GM12873 (cell line): ENCODE measurements at regions not wholly inside any gene's neighbourhood (a gene's known extent, or its start where the extent isn't known, plus 50 kb on each side); places are given as distances from the start of the nearest gene placed in this dataset.

Experiments used
- TF ChIP-seq, protein P1 (sequence below): IDR thresholded peaks from 2 replicates; pipeline ENCODE4 v1.5.1; 2012; ENCODE audit warnings: low read depth, mild to moderate bottlenecking, moderate library complexity, low read length, control low read depth; ENCODE audit not compliant: insufficient read depth; ENCODE audit errors: missing control alignments

DNA sequence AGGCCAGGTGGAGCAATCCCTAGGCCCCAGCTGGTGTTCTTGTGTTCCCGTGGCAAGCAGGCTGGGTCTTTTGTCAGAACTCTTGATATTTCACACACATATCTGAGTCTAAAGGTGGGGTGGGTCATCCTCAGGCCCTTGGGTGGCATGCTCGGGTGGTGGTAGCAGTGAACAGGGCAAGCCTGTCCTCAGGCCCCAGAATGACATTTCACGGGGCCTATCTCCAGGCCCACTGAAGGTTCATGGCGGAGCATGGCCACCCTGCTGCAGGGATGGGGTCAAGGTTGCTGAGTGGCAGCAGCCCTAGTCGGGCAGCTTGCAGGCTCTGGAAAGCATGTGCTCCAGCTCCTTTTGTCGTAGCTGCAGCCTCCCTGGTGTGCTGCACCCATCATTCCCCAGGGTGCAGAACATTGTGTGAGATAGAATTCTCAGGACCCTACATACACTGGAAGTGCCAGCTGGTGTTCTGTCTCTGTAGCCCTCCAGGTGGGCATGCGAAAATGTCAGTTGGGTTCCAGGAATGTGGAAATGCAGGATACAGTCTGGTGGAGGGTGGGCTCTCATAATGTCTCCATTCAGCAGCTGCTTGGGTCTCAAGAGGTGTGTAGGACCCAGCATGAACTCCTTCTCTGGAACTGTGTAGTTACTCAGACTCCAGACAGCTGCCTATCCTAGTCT is 1571.8 kb downstream of the STIM2 start:
- TF ChIP-seq, protein P1, sequence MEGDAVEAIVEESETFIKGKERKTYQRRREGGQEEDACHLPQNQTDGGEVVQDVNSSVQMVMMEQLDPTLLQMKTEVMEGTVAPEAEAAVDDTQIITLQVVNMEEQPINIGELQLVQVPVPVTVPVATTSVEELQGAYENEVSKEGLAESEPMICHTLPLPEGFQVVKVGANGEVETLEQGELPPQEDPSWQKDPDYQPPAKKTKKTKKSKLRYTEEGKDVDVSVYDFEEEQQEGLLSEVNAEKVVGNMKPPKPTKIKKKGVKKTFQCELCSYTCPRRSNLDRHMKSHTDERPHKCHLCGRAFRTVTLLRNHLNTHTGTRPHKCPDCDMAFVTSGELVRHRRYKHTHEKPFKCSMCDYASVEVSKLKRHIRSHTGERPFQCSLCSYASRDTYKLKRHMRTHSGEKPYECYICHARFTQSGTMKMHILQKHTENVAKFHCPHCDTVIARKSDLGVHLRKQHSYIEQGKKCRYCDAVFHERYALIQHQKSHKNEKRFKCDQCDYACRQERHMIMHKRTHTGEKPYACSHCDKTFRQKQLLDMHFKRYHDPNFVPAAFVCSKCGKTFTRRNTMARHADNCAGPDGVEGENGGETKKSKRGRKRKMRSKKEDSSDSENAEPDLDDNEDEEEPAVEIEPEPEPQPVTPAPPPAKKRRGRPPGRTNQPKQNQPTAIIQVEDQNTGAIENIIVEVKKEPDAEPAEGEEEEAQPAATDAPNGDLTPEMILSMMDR = no peak

DNA sequence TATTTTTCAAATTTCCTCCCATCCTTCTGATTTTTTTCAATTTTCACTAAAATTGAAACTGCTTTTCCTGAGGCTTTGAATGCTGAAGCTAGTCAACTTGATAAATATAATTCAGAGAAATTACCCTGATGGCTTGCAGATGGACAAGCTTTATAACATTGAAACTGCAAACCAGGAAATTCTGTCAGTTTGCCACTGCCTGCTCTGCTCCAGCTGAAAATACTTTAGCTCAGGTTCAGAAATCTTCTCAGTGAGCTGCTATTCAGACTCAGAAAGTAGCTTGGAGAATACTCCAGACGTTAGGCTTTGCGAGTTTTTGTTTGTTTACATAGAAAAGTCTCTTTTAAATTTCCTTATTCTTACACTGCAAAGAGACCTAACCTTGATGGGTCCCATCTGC is 1574.7 kb downstream of the STIM2 start:
- TF ChIP-seq, protein P1 = no peak

DNA sequence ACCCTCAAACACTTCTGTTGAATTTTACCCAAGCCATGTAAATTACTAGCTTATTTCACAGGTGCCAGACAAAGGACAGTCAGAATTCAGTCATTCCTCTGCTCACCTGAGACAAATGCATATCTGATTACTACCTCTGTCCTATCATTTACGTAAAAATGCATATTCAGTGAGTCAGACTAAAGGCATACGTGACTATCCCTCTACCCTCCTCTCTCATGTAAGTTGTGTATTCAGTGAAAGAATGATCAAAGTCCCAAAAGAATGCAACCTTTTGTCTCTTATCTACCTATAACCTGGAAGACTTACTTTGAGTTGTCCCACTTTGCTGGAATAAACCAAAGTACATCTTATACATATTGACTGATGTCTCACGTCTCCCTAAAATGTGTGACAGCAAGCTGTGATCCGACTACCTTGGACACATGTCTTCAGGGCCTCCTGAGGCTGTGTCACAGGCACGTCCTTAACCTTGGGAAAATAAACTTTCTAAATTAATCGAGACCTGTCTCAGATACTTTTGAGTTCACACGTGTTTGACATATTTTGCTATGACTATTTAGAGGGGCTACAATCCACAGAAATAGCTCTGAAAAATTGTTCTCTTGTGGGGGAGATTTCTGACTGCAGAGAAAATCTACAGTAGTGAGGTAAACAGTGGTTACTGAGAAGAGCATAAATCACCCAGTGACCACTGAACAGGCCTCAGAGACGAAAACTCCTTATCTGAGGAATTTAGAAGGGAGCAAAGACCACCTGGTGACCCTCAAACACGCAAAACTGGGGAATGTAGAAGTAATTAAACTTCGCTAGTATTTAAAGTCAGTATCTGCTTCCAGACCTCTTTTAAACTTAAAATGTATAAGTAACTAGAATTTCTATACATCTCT is 1575.8 kb downstream of the STIM2 start:
- TF ChIP-seq, protein P1 = no peak

DNA sequence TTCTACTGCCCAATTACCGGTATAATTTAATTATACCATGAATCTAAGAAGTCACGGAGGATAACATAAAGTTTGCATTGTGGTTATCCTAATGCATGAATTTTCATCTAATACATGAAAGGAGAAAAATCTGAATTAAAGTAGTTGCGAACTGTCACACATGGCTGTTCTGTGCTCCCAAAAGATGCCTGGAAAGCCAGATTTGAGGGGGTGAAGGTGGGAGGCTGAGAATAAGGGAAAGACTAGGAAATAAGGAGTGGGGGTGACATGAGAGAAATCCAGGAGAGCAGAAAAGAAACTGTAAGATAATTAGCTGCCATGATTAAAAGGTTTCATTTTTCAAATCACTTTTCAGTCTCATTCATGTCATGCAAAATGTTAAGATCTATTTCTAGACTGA is 1582.7 kb downstream of the STIM2 start:
- TF ChIP-seq, protein P1 = no peak

DNA sequence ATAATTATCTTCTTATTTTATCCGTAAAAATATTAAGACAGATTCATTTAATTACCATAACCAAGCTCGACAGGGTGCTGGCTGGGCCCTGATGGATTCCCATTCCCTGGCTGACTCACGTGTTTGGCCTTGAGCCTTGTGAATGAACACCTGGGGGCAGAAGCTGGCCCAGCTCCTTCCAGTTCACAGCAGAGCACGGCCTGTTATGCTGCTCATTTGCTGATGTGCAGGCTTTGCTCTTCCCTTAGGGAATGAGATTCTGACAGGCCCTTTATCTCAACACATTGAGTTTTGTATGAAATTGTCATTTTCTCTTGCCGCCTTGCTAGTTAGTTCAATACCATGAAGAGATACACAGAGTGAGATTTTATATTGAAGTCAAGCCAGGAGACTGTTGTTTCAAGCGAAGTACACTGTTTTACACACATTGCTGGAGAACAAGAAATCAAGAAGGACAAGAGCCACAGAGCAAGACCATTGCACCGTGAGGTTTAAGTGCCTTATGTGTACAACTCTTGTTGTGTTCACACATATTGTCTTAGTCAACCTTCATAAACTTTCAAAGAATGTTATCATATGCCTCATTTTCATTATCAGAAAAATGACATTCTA is 1583.3 kb downstream of the STIM2 start:
- TF ChIP-seq, protein P1 = no peak

DNA sequence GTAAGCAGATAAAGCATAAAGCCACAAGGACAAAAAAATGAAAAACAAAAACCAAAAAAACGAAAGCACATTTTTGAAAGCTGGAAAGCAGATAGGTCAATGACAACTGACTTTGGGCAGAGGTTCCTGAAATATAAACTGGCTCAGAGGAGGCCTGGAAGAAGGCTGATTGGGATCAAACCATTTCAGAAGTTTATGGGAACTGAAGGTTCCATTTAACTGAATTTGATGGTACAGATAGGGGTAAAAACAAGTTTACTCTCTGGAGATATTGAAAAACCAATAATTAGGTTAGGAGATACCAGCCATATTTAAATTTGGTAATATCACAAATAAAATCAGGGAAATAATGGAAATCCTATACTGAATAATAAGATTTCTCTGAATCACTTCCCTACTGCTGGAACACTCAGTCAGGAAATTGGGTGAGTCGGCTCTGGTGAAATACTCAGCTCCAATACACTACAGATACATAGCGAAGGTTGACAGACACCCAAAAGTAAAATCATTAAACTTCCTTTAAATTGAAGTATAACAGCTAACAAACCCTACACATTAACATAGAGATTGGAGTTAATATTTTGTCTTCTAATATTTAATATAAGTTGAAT is 1584.3 kb downstream of the STIM2 start:
- TF ChIP-seq, protein P1 = no peak

DNA sequence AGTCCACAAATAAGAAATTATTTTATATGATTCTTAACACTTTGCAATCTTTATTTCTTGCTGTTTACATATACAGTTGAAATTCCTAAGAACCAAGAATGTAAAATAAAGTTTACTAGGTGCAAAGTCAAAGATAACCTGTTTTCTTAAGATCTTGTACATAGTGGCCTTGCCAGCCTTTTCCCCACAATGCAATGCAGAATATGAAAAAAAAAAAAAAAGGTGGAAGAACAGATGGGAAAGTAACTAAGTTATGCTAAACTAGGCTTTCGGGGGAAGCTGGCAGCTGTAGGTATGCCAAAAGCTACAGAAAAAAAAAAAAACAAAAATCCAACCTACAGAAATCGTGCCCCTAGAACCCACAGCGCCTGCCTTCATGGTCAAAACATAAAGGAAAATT is 1588.4 kb downstream of the STIM2 start:
- TF ChIP-seq, protein P1 = no peak
